GM12878 (cell line): ENCODE measurements at regions not wholly inside any gene's neighbourhood (a gene's known extent, or its start where the extent isn't known, plus 50 kb on each side); places are given as distances from the start of the nearest gene placed in this dataset.

Experiments
- ATAC-seq: fragments of 200-7000 bp; cut with Tn5 transposase; 3 replicates; pipeline ENCODE4 v1.9.1; 2020; ENCODE audit warnings: mild to moderate bottlenecking, moderate library complexity
- BruUV-seq: library from RNA; stranded (reverse); fragments of 400-500 nt; replicated peaks from 2 replicates; lab custom pipeline; 2021; lab: Mats Ljungman, UMichigan
- CTCF ChIA-PET: fragments of 300-600 bp; sonication (Branson Sonifier 250); formaldehyde crosslinking; extraction: SDS; loops from one replicate; lab custom pipeline; 2021; ENCODE audit warnings: inconsistent platforms; lab: Yijun Ruan, JAX
- POLR2A ChIA-PET: fragments of 350-600 bp; formaldehyde crosslinking; extraction: SDS; loops from one replicate; lab custom pipeline; 2021; ENCODE audit warnings: inconsistent platforms; lab: Charles Lee
- RAD21 ChIA-PET: fragments of 300-600 bp; sonication (Branson Sonifier 250); formaldehyde crosslinking; loops from one replicate; lab custom pipeline; 2023; ENCODE audit warnings: antibody characterized with exemption; ENCODE audit not compliant: unreplicated experiment; lab: Charles Lee
- SMC1A ChIA-PET: fragments of 300-600 bp; sonication (Branson Sonifier 250); formaldehyde crosslinking; loops from one replicate; lab custom pipeline; 2023; ENCODE audit not compliant: unreplicated experiment, uncharacterized antibody; lab: Charles Lee
- DNase-seq: peaks from one replicate; pipeline ENCODE4 v3.0.0-alpha.2; 2011; ENCODE audit warnings: low read depth, low spot score
- FAIRE-seq: peaks from 3 replicates; lab custom pipeline; 2011; peaks lifted over from hg19 to GRCh38; lab: Jason Lieb, UNC
- H2AFZ ChIP-seq: 2 replicates; pipeline ENCODE4 v1.6.0; 2011; ENCODE audit warnings: low read depth, low read length, control low read depth; ENCODE audit not compliant: control insufficient read depth
- H3K27ac ChIP-seq: 2 replicates; pipeline ENCODE4 v1.5.1; 2011; ENCODE audit warnings: control low read depth; ENCODE audit not compliant: control insufficient read depth, insufficient read depth
- H3K27me3 ChIP-seq, 2 experiments: replicated peaks in 1 of 2; 2 replicates each; pipeline versions ENCODE4 v1.6.0 to v1.6.1; 2011; ENCODE audit warnings: low read length in 1 of 2; ENCODE audit not compliant: control insufficient read depth in 2 of 2, insufficient read depth in 2 of 2
- H3K36me3 ChIP-seq, 2 experiments: 2 replicates each; pipeline ENCODE4 v1.5.1; 2011; ENCODE audit warnings: low read length in 1 of 2; ENCODE audit not compliant: control insufficient read depth in 2 of 2, insufficient read depth in 2 of 2
- H3K4me1 ChIP-seq: 2 replicates; pipeline ENCODE4 v1.6.1; 2011; ENCODE audit warnings: mild to moderate bottlenecking, low read length, moderate library complexity, mixed read lengths; ENCODE audit not compliant: control insufficient read depth, insufficient read depth
- H3K4me2 ChIP-seq: 2 replicates; pipeline ENCODE4 v1.6.0; 2011; ENCODE audit warnings: control low read depth; ENCODE audit not compliant: control insufficient read depth, insufficient read depth
- H3K4me3 ChIP-seq: fragments of 200-600 bp; sonication (generic); 2 replicates; pipeline ENCODE4 v1.5.1; 2016
- H3K79me2 ChIP-seq: 2 replicates; pipeline ENCODE4 v1.6.0; 2011; ENCODE audit warnings: low read length; ENCODE audit not compliant: control insufficient read depth, insufficient read depth
- H3K9ac ChIP-seq: 2 replicates; pipeline ENCODE4 v1.8.0; 2011; ENCODE audit warnings: low read length, control low read depth, mixed read lengths; ENCODE audit not compliant: control insufficient read depth, insufficient read depth
- H3K9me3 ChIP-seq: replicated peaks from 3 replicates; pipeline ENCODE4 v1.5.1; 2011; ENCODE audit warnings: mild to moderate bottlenecking, low read length; ENCODE audit not compliant: control insufficient read depth, insufficient read depth
- H4K20me1 ChIP-seq: 2 replicates; pipeline ENCODE4 v1.6.0; 2011; ENCODE audit not compliant: control insufficient read depth, insufficient read depth
- BRCA1 ChIP-seq: IDR thresholded peaks from 2 replicates; pipeline ENCODE4 v1.6.1; 2011; ENCODE audit warnings: low read depth, low read length, improper control_type of control experiment
- CHD4 ChIP-seq: fragments of 200-600 bp; sonication (generic); IDR thresholded peaks from 2 replicates; pipeline ENCODE4 v1.6.1; 2016; ENCODE audit warnings: mild to moderate bottlenecking
- HDAC2 ChIP-seq: fragments of 200-600 bp; sonication (generic); IDR thresholded peaks from 2 replicates; pipeline ENCODE4 v1.6.1; 2017
- PAX8 ChIP-seq: fragments of 450-650 bp; IDR thresholded peaks from 2 replicates; pipeline ENCODE4 v1.6.1; 2017; ENCODE audit warnings: mild to moderate bottlenecking, moderate library complexity
- RB1 ChIP-seq: fragments of 450-650 bp; formaldehyde crosslinking; IDR thresholded peaks from 2 replicates; pipeline ENCODE4 v1.6.1; 2017; ENCODE audit warnings: mild to moderate bottlenecking, borderline replicate concordance
- STAT1 ChIP-seq: fragments of 450-650 bp; conservative IDR thresholded peaks from 2 replicates; pipeline ENCODE4 v1.6.1; 2014; ENCODE audit warnings: antibody characterized with exemption, mild to moderate bottlenecking
- WGBS: methylation state at CpG from one replicate; pipeline ENCODE4 v1.1.6; 2016; ENCODE audit warnings: low lambda C conversion rate; ENCODE audit not compliant: insufficient replicate concordance, insufficient coverage; ENCODE audit errors: missing lambda C conversion rate; 5-methylcytosine and 5-hydroxymethylcytosine counted together
- in situ Hi-C: fragments of 300-500 bp; cut with MboI; formaldehyde crosslinking; loops from 9 replicates; pipeline ENCODE4 v1.14.3; 2018; ENCODE audit warnings: mixed read lengths
- intact Hi-C: fragments of 100-400 bp; cut with micrococcal nuclease; formaldehyde crosslinking; loops from one replicate; pipeline ENCODE4 v1.14.2; 2022; ENCODE audit not compliant: unreplicated experiment

DNA sequence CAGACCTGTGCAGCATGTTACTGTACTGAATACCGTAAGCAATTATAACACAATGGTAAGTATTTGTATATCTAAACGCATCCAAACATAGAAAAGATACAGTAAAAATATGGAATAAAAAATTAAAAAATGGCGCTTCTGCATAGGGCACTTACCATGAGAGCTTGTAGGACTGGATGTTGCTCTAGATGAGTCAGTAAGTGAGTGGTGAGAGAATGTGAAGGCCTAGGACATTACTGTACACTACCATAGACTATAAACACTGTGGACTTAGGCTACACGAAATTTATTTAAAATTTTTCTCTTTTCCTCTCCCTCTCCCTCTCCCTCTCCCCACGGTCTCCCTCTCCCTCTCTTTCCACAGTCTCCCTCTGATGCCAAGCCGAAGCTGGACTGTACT is 194.5 kb upstream of the CDKN3 start:
- Histone ChIP-seq H3K4me1 (no peaks in the 10 kb centered on the region), H3K27me3 (no peaks in the 10 kb centered on the region), H3K9ac (no peak overlapping the region), H3K36me3 (no peaks in the 10 kb centered on the region), H2AFZ (no peak overlapping the region), H3K9me3 (no peaks in the 10 kb centered on the region), H4K20me1 (no peaks in the 10 kb centered on the region), H3K4me3 (no peak overlapping the region), H3K27ac (no peak overlapping the region), H3K4me2 (no peak overlapping the region)
- no TSS peak for BruUV-seq
- DNase-seq (no peak), FAIRE-seq (no peak), ATAC-seq (no peak)
- WGBS = 55% methylated on average over 4 of the region's 6 CpGs
- RAD21 ChIA-PET = no interaction called here
- intact Hi-C loops = no loop called here
- TF ChIP-seq STAT1 = no peak
- no peak for TF ChIP-seq RB1
- TF ChIP-seq CHD4 = no peak
- no peak for TF ChIP-seq PAX8
- no peak for TF ChIP-seq HDAC2
- TF ChIP-seq, all 136 proteins: peak for 0
- H3K79me2 ChIP-seq = no peaks in the 10 kb centered on the region
- in situ Hi-C loops = no loop called here
- ChIA-PET SMC1A (no interaction called here), POLR2A (no interaction called here), CTCF (no interaction called here)

DNA sequence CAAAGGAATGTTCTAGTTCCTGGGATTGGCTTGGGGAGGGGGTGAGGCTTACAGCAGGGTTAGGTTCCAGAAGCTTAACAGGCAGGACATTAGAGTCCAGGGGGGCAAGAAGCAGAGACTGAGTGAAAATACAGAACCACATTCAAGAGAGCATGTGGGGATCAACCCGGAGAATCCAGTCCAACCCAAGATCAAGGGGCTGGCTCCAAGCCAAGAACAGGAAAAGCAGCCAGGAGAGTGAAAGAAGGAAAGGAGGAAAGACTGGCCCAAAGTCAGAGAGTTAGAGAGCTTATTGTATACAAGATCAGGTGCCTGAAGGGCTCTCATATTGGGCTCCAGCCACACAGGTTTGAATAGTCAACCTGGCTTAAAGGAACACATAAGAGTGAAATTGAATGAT is 190.3 kb upstream of the CDKN3 start:
- no peaks in the 10 kb centered on the region for H3K4me1 ChIP-seq
- SMC1A ChIA-PET = no interaction called here
- CTCF ChIA-PET = no interaction called here
- no peak for ATAC-seq
- no peaks in the 10 kb centered on the region for H3K79me2 ChIP-seq
- TF ChIP-seq BRCA1 = no peak
- no peaks in the 10 kb centered on the region for H3K9me3 ChIP-seq
- H3K27me3 ChIP-seq = no peaks in the 10 kb centered on the region; a peak in 2 of 4 replicates
- no peak for FAIRE-seq
- in situ Hi-C loops (no loop called here), intact Hi-C loops (no loop called here)
- POLR2A ChIA-PET = no interaction called here
- H3K9ac ChIP-seq = no peak overlapping the region
- no peak for DNase-seq
- WGBS = 43% methylated on average over 1 of the region's 1 CpG
- RAD21 ChIA-PET = no interaction called here
- no peaks in the 10 kb centered on the region for H3K36me3 ChIP-seq
- H3K27ac ChIP-seq = no peak overlapping the region
- H3K4me3 ChIP-seq = no peak overlapping the region
- no peak overlapping the region for H3K4me2 ChIP-seq
- no TSS peak for BruUV-seq
- H2AFZ ChIP-seq = no peak overlapping the region
- H4K20me1 ChIP-seq = no peaks in the 10 kb centered on the region
